Panc1 (cell line): ENCODE measurements at regions not wholly inside any gene's neighbourhood (a gene's known extent, or its start where the extent isn't known, plus 50 kb on each side); places are given as distances from the start of the nearest gene placed in this dataset.

Experiments
- CTCF ChIP-seq: fragments of 450-650 bp; IDR thresholded peaks from 2 replicates; pipeline ENCODE4 v1.5.1; 2017; ENCODE audit warnings: mild to moderate bottlenecking
- REST ChIP-seq, 2 experiments: IDR thresholded peaks; 2 replicates each; pipeline ENCODE4 v1.6.1; 2011 to 2012; ENCODE audit warnings: low read depth in 2 of 2, control low read depth in 1 of 2, low read length in 1 of 2, mild to moderate bottlenecking in 1 of 2, moderate library complexity in 1 of 2; ENCODE audit not compliant: insufficient read depth in 1 of 2

GRCh38 chr13:79990048-79990447 lies 350.9 kb downstream of the SPRY2 start:
- TF ChIP-seq CTCF (no peak), REST (IDR thresholded peaks at IDR 0.05; ENCODE audit: insufficient read depth in 1 of 2, low read depth in 2 of 2, low read length in 1 of 2) (no peak)
